Activated CD4-positive, alpha-beta memory T cell treated with anti-CD3 and anti-CD28 coated beads for 36 hours (primary cell): ENCODE measurements at regions not wholly inside any gene's neighbourhood (a gene's known extent, or its start where the extent isn't known, plus 50 kb on each side); places are given as distances from the start of the nearest gene placed in this dataset.

Experiments
- CTCF ChIA-PET: fragments of 350-600 bp; sonication (Branson Sonifier 250); formaldehyde crosslinking; loops from one replicate; lab custom pipeline; 2021; ENCODE audit warnings: antibody characterized with exemption, inconsistent platforms; lab: Charles Lee
- POLR2A ChIA-PET: fragments of 350-600 bp; sonication (Branson Sonifier 250); formaldehyde crosslinking; loops from one replicate; lab custom pipeline; 2021; ENCODE audit warnings: antibody characterized with exemption; lab: Charles Lee
- DNase-seq: peaks from one replicate; pipeline ENCODE4 v3.0.0-alpha.2; 2020
- H3K27ac Mint-ChIP-seq: one replicate; pipeline ENCODE4 v1.8.0; 2021; ENCODE audit warnings: mixed read lengths
- H3K27me3 Mint-ChIP-seq: one replicate; pipeline ENCODE4 v1.8.0; 2021; ENCODE audit warnings: mixed read lengths
- H3K36me3 Mint-ChIP-seq: one replicate; pipeline ENCODE4 v1.8.0; 2021; ENCODE audit warnings: mixed read lengths
- H3K4me1 Mint-ChIP-seq: one replicate; pipeline ENCODE4 v1.8.0; 2021; ENCODE audit warnings: low read depth, mixed read lengths
- H3K4me3 Mint-ChIP-seq: one replicate; pipeline ENCODE4 v1.8.0; 2021; ENCODE audit warnings: mild to moderate bottlenecking, mixed read lengths
- H3K9me3 Mint-ChIP-seq: one replicate; pipeline ENCODE4 v1.8.0; 2021; ENCODE audit warnings: mixed read lengths
- intact Hi-C: fragments of 100-400 bp; cut with micrococcal nuclease; formaldehyde crosslinking; loops from one replicate; pipeline ENCODE4 v1.15.1; 2023

DNA sequence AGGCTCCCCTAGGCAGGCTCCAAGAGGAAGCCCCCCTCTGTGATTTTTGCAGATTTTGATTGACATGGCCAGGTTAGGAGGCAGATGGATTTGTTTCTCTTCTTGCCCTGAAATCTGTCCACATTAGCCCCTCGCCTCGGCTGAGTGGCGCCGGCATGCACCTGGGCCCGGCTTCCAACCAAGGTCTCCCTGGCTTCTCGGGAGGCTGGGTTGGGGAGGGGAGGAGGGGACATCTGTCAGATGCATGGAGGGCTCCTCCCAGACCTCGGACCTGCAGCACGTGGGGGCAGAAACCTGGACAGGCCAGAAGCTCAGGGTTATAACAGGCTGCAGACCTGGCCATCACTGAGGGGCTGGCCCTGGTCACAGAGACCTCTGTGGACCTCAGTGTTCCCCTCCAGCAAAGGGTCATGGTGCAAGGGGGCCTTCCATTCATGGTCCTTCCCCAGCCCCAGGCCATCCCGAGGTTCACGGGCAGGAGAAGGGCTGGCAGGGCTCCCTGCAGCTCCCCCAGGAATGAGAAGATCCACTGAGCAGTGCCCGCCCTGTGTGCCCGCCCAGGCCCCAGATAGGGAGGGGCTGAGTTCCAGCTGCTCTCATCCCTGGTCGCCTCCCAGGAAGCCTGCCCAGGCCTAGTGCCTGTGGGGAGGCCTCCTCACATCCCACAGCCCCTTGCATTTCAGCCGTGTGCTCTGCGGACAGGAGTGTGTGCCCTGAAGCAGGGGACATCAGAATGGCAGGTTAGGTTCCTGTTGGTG, 747.8 kb downstream of the BRD1 start:
- Mint-ChIP-seq H3K36me3 (no peaks in the 10 kb centered on the region), H3K4me1 (no peaks in the 10 kb centered on the region), H3K27ac (no peak overlapping the region), H3K27me3 (no peaks in the 10 kb centered on the region), H3K9me3 (no peaks in the 10 kb centered on the region), H3K4me3 (no peak overlapping the region)
- POLR2A ChIA-PET = no interaction called here
- CTCF ChIA-PET = no interaction called here
- DNase-seq = no peak
- intact Hi-C loops = no loop called here

DNA sequence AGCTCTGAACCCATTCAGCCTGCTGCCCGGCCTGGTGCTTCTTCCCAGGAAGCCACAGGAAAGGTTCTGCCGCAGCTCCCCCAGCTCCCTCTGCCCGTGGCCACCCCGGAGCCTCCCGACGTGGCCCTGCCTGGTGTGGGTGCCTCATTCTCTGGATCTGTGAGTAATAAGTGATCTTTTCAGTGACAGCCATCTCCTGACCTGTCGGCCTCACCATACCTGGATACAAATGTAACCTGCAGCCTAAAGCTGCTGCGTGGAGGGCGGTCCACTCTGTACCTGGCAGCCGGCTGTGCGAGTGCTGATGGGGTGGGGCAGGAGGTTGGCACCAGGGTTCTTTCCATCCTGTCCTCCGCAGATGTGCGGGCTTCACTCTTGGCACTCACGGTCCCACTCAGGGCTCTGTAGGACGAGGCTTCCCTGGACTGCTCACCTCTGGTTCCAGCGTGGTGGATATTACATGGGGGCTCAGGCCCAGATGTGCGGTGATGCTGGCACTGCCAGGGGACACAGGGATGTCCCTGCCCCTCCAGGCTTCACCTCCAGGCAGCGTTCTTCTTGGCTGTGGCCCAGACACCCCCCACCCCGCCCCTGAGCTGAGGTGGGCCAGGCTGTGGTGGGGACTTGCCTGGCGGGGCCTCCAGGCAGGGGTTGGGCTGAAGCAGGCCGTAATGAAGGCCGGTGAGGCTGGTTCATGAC, 748.5 kb downstream of the BRD1 start:
- CTCF ChIA-PET = interaction anchor here (0.6 kb wide), 1 partner anchor 239 kb away, joined by 3 read pairs; no protein-coding TSS in a partner anchor
- no peak overlapping the region for H3K27ac Mint-ChIP-seq
- no peaks in the 10 kb centered on the region for H3K36me3 Mint-ChIP-seq
- intact Hi-C loops = no loop called here
- H3K9me3 Mint-ChIP-seq = no peaks in the 10 kb centered on the region
- DNase-seq = no peak
- no peak overlapping the region for H3K4me3 Mint-ChIP-seq
- POLR2A ChIA-PET = interaction anchor here (0.6 kb wide), 1 partner anchor 1153 kb away, joined by 4 read pairs; no protein-coding TSS in a partner anchor
- no peaks in the 10 kb centered on the region for H3K27me3 Mint-ChIP-seq
- no peaks in the 10 kb centered on the region for H3K4me1 Mint-ChIP-seq

GRCh38 chr22:49078076-49078710, 749.5 kb downstream of the BRD1 start:
- no peak overlapping the region for H3K4me3 Mint-ChIP-seq
- DNase-seq = no peak
- ChIA-PET POLR2A (interaction anchor here (0.6 kb wide), 1 partner anchor 1154 kb away, joined by 4 read pairs; no protein-coding TSS in a partner anchor), CTCF (no interaction called here)
- no peaks in the 10 kb centered on the region for H3K36me3 Mint-ChIP-seq
- intact Hi-C loops = no loop called here
- H3K9me3 Mint-ChIP-seq = no peaks in the 10 kb centered on the region
- H3K4me1 Mint-ChIP-seq = no peaks in the 10 kb centered on the region
- H3K27ac Mint-ChIP-seq = no peak overlapping the region
- no peaks in the 10 kb centered on the region for H3K27me3 Mint-ChIP-seq

GRCh38 chr22:49077586-49077985, 750.1 kb downstream of the BRD1 start:
- H3K36me3 Mint-ChIP-seq = no peaks in the 10 kb centered on the region
- DNase-seq = no peak
- no peak overlapping the region for H3K27ac Mint-ChIP-seq
- intact Hi-C loops = no loop called here
- no peaks in the 10 kb centered on the region for H3K9me3 Mint-ChIP-seq
- no peaks in the 10 kb centered on the region for H3K27me3 Mint-ChIP-seq
- no peak overlapping the region for H3K4me3 Mint-ChIP-seq
- ChIA-PET POLR2A (no interaction called here), CTCF (no interaction called here)
- H3K4me1 Mint-ChIP-seq = no peaks in the 10 kb centered on the region

GRCh38 chr22:49077036-49077393, 750.7 kb downstream of the BRD1 start:
- Mint-ChIP-seq H3K27me3 (no peaks in the 10 kb centered on the region), H3K27ac (no peak overlapping the region), H3K4me1 (no peaks in the 10 kb centered on the region), H3K36me3 (no peaks in the 10 kb centered on the region), H3K4me3 (no peak overlapping the region), H3K9me3 (no peaks in the 10 kb centered on the region)
- intact Hi-C loops = no loop called here
- DNase-seq = no peak
- ChIA-PET CTCF (no interaction called here), POLR2A (no interaction called here)

GRCh38 chr22:49076300-49077035, 751.2 kb downstream of the BRD1 start:
- no peaks in the 10 kb centered on the region for H3K9me3 Mint-ChIP-seq
- intact Hi-C loops = no loop called here

DNA sequence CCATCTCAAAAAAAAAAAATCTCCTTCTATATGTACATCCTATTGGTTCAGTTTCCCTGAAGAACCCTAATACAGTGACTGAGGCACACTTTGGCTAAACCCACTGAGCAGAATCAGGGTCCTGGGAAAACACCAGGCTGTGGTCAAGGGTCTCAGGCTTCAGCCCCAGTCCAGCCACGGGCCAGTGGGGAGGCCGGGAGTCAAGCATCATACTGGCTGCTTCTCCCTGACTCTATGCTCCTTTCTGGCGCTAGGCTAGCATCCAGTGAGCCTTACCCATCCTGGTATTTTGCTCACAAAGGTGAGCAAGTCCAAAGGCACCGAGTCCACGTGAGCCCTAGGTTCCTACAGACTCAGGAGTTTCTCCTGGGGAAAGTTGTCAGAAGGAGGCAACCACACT, 752.5 kb downstream of the BRD1 start:
- ChIA-PET POLR2A (no interaction called here), CTCF (no interaction called here)
- H3K27me3 Mint-ChIP-seq = no peaks in the 10 kb centered on the region
- DNase-seq = no peak
- no peaks in the 10 kb centered on the region for H3K4me1 Mint-ChIP-seq
- no peaks in the 10 kb centered on the region for H3K9me3 Mint-ChIP-seq
- intact Hi-C loops = no loop called here
- no peaks in the 10 kb centered on the region for H3K36me3 Mint-ChIP-seq
- H3K4me3 Mint-ChIP-seq = no peak overlapping the region
- no peak overlapping the region for H3K27ac Mint-ChIP-seq

More at GRCh38 chr22:49076300-49077035, 751.2 kb downstream of the BRD1 start:
- CTCF ChIA-PET = no interaction called here
- no peak overlapping the region for H3K4me3 Mint-ChIP-seq
- POLR2A ChIA-PET = no interaction called here
- H3K27ac Mint-ChIP-seq = no peak overlapping the region
- no peaks in the 10 kb centered on the region for H3K27me3 Mint-ChIP-seq
- DNase-seq = no peak
- H3K36me3 Mint-ChIP-seq = no peaks in the 10 kb centered on the region
- no peaks in the 10 kb centered on the region for H3K4me1 Mint-ChIP-seq

GRCh38 chr22:49073873-49074417, 753.7 kb downstream of the BRD1 start:
- no peaks in the 10 kb centered on the region for H3K36me3 Mint-ChIP-seq

DNA sequence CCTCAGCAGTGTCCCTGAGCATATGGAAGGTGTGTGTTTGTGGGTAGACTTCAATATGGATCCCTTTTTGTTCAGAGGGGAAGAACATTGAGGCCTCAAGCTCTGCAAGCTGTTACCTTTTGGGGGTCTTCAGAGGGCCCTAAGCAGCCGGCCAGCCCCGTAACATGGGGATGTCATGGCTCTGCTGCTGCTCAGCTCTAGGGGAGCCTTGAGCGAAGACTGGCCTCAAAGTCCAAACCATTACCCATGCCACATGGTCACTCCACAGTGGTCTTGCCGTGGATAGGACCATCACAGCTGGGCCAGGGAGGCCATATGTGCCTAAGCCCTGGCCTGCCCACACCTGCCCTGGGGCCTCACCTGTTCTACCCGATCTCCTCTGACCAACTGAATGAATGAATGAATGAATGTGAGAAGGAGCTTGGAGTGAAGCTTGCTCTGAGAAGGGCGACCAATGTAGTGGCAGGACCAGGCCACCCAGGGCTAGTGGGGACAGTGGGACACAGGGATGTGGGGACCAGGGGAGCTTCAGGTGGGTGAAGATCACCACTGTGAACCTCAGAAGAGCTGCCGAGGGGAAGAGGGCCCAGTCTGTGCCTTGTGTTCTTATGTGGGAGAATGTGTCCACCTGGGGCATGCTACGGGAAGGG, 754.6 kb downstream of the BRD1 start:
- no peaks in the 10 kb centered on the region for H3K4me1 Mint-ChIP-seq
- H3K4me3 Mint-ChIP-seq = no peak overlapping the region
- H3K36me3 Mint-ChIP-seq = no peaks in the 10 kb centered on the region
- peaks cover 1% of the 10 kb centered on the region for H3K27me3 Mint-ChIP-seq
- no peak overlapping the region for H3K27ac Mint-ChIP-seq
- ChIA-PET POLR2A (no interaction called here), CTCF (no interaction called here)
- DNase-seq = no peak
- no peaks in the 10 kb centered on the region for H3K9me3 Mint-ChIP-seq
- intact Hi-C loops = no loop called here

More at GRCh38 chr22:49073873-49074417, 753.7 kb downstream of the BRD1 start:
- Mint-ChIP-seq H3K4me1 (no peaks in the 10 kb centered on the region), H3K9me3 (no peaks in the 10 kb centered on the region), H3K4me3 (no peak overlapping the region), H3K27ac (no peak overlapping the region), H3K27me3 (peaks cover 1% of the 10 kb centered on the region)
- ChIA-PET CTCF (no interaction called here), POLR2A (no interaction called here)
- DNase-seq = no peak
- intact Hi-C loops = no loop called here

DNA sequence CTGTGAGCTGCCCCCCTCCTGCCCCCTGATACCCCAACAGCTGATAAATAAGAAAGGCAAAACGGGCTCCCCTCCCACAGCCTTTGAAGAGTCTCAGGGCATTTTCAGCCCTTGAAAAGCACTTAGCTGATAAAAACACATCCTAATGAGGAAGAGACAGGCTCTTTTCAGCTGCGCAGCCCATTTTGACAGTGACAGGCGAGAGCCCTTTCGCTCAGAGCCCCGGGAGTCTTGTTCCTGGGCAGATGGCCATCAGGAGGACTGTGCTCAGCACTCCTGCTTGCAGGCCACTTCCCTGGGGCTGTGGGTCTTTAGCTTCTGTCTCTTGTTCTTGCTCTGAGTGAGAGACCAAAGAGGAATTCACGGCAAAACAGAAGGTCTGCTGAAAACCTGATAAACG, 757.2 kb downstream of the BRD1 start:
- ChIA-PET POLR2A (no interaction called here), CTCF (no interaction called here)
- no peak overlapping the region for H3K4me3 Mint-ChIP-seq
- no peaks in the 10 kb centered on the region for H3K4me1 Mint-ChIP-seq
- intact Hi-C loops = no loop called here
- H3K27ac Mint-ChIP-seq = no peak overlapping the region
- no peaks in the 10 kb centered on the region for H3K36me3 Mint-ChIP-seq
- peaks cover 1% of the 10 kb centered on the region for H3K27me3 Mint-ChIP-seq
- no peaks in the 10 kb centered on the region for H3K9me3 Mint-ChIP-seq
- no peak for DNase-seq

- intact Hi-C loops = no loop called here
- ChIA-PET CTCF (no interaction called here), POLR2A (no interaction called here)
- peaks cover 1% of the 10 kb centered on the region for H3K27me3 Mint-ChIP-seq
- no peaks in the 10 kb centered on the region for H3K36me3 Mint-ChIP-seq
- H3K9me3 Mint-ChIP-seq = no peaks in the 10 kb centered on the region
- no peak for DNase-seq
- no peak overlapping the region for H3K27ac Mint-ChIP-seq
- H3K4me1 Mint-ChIP-seq = no peaks in the 10 kb centered on the region
- H3K4me3 Mint-ChIP-seq = no peak overlapping the region
Observed at GRCh38 chr22:49068861-49069500, 758.7 kb downstream of the BRD1 start.
